ENCODE measurements at regions not wholly inside any gene's neighbourhood (a gene's known extent, or its start where the extent isn't known, plus 50 kb on each side); places are given as distances from the start of the nearest gene placed in this dataset.

DNA sequence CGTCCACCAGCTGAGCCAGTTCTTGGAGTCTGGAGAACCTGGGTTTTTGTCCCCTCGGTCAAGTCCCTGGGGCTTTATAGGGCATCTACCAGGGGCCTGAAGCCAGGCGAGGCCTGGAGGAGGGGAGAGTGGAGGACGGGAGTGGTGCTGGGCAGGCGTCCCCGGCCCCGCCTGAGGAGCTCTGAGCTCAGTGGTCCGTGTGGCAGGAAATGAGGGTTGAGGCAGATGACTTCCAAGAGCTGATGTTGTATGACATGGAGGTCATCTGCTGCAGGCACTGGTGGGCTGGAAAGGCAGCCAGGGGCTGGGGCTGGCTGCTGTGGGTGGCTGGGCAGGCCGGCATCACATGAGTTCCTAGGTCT, 118.5 kb upstream of the HS6ST1 start:
- TF ChIP-seq, protein P1, sequence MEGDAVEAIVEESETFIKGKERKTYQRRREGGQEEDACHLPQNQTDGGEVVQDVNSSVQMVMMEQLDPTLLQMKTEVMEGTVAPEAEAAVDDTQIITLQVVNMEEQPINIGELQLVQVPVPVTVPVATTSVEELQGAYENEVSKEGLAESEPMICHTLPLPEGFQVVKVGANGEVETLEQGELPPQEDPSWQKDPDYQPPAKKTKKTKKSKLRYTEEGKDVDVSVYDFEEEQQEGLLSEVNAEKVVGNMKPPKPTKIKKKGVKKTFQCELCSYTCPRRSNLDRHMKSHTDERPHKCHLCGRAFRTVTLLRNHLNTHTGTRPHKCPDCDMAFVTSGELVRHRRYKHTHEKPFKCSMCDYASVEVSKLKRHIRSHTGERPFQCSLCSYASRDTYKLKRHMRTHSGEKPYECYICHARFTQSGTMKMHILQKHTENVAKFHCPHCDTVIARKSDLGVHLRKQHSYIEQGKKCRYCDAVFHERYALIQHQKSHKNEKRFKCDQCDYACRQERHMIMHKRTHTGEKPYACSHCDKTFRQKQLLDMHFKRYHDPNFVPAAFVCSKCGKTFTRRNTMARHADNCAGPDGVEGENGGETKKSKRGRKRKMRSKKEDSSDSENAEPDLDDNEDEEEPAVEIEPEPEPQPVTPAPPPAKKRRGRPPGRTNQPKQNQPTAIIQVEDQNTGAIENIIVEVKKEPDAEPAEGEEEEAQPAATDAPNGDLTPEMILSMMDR (IDR thresholded peaks at IDR 0.05; ENCODE audit: low read length), result no peak
- TF ChIP-seq EZH2 (optimal IDR thresholded peaks at IDR 0.05; ENCODE audit: low read depth, low read length), result no peak
